ENCODE measurements at regions not wholly inside any gene's neighbourhood (a gene's known extent, or its start where the extent isn't known, plus 50 kb on each side); places are given as distances from the start of the nearest gene placed in this dataset.

DNA sequence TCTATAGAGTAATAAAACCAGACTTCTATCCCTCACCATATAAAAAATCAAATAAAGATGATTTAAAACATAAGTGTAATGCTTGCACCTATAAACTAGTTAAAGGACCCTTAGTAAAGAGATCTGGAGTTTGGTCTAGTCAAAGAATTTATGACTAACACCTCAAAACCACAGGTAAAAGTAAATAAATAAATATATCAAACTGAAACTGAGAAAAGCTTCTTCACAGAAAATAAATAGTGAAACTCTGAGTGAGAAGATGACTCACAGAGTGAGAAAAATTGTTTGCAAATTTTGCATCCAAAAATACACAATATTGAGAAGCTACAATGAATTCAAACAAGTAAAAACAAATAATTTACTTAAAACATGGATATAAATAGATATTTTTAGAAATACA lies 387.8 kb downstream of the KDM5D start:
- no peak for DNase-seq (ENCODE audit: insufficient read length, low spot score)
- no peak for FAIRE-seq
- no peak for TF ChIP-seq POLR2A (IDR thresholded peaks at IDR 0.05; ENCODE audit: low read depth, low read length)

GRCh38 chrY:19354857-19355173 lies 389.7 kb downstream of the KDM5D start:
- DNase-seq (ENCODE audit: insufficient read length, low spot score) (no peak), FAIRE-seq (no peak)
- TF ChIP-seq POLR2A (IDR thresholded peaks at IDR 0.05; ENCODE audit: low read depth, low read length) = no peak

- peak; percentile 3 for DNase-seq (ENCODE audit: insufficient read length, low spot score)
- no peak for FAIRE-seq
- no peak for TF ChIP-seq POLR2A (IDR thresholded peaks at IDR 0.05; ENCODE audit: low read depth, low read length)
Measured at GRCh38 chrY:19354061-19354856, 390.3 kb downstream of the KDM5D start.

GRCh38 chrY:19351616-19352015 lies 392.9 kb downstream of the KDM5D start:
- no peak for DNase-seq (ENCODE audit: insufficient read length, low spot score)
- no peak for TF ChIP-seq POLR2A (IDR thresholded peaks at IDR 0.05; ENCODE audit: low read depth, low read length)
- FAIRE-seq = no peak

DNA sequence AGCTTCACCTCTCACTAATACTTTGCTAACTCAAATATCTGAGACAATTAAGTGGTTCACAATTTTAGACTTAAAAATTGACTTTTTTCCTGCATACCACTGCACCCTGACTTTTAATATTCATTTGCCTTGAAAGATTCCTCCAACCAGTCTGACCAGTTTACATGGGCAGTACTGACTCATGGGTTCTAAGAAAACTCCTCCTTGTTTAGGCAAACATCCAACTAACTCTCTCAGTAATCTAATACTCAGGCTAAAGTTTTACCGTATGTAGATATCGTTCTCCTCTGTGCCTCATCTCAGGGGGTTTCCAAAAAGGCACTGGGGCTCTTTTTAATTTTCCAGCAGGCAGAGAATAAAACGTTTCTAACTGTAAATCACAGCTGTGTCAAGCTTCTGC lies 422.8 kb downstream of the KDM5D start:
- DNase-seq (ENCODE audit: insufficient read length, low spot score) = no peak

GRCh38 chrY:19319135-19319534 lies 425.4 kb downstream of the KDM5D start:
- FAIRE-seq (no peak), DNase-seq (ENCODE audit: insufficient read length, low spot score) (no peak)
- TF ChIP-seq POLR2A (IDR thresholded peaks at IDR 0.05; ENCODE audit: low read depth, low read length) = no peak

More for the DNA sequence above, 422.8 kb downstream of the KDM5D start:
- no peak for TF ChIP-seq POLR2A (IDR thresholded peaks at IDR 0.05; ENCODE audit: low read depth, low read length)
- no peak for FAIRE-seq

- no peak for DNase-seq (ENCODE audit: insufficient read length, low spot score)
- no peak for TF ChIP-seq POLR2A (IDR thresholded peaks at IDR 0.05; ENCODE audit: low read depth, low read length)
- FAIRE-seq = no peak
Measured at GRCh38 chrY:19317271-19317987, 427.1 kb downstream of the KDM5D start.

DNA sequence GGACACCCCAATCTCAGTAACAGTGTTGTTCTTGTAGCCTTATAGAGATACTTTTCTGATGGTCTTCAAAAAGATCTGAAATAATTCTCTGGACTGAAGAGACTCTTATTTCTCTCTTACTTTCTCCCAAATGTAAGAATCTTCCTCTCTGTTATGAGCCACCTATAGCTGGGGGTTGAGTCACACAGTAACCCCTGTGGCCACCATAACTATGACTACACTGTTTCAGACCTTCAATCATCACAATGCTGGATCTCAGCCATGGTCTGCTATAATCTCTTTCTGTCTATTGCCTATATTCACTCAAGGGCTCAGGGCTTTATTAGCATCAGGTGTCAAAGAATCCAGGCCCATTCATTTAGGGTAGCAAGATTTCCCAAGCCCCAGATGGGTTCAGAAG lies 436.9 kb downstream of the KDM5D start:
- TF ChIP-seq POLR2A (IDR thresholded peaks at IDR 0.05; ENCODE audit: low read depth, low read length) = no peak
- FAIRE-seq (no peak), DNase-seq (ENCODE audit: insufficient read length, low spot score) (no peak)

DNA sequence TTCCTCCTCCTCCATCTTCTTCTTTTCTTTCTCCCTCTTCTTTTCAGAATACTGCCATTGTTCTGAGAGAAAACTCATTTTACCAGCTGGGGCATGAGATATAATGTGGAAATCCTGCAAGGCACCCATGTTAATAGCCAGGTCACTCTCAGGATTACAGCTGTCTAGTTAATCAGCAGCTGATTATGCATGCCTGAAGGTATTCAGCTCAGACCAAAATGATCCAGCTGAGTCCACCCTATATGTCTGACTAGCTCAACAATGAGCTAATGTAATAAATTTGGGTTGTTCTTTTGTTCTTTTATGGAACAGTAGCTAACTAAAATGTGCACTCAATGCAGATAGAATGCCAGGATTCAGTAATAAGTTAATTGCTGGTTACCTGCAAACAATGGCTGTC lies 441.4 kb downstream of the KDM5D start:
- no peak for DNase-seq (ENCODE audit: insufficient read length, low spot score)
- FAIRE-seq = no peak
- no peak for TF ChIP-seq POLR2A (IDR thresholded peaks at IDR 0.05; ENCODE audit: low read depth, low read length)

DNA sequence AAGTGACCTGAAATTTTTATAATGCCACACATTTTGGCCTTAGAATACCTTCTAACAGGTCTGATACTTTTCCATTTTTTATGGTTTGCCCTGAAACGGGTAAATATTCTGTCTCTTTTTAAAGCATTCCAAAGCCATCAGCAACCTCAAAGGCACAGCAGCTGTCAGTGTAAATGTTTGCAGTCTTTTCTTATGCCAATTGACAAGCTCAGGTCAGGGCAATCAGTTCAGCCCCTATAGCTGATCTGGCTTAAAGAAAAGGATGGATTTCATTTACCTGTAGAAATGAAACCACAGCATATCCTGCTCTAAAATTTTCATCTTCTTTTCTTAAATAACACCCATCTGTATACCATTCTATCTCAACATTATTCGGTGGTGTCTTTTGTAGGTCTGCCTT lies 453.6 kb downstream of the KDM5D start:
- no peak for TF ChIP-seq POLR2A (IDR thresholded peaks at IDR 0.05; ENCODE audit: low read depth, low read length)
- FAIRE-seq (no peak), DNase-seq (ENCODE audit: insufficient read length, low spot score) (no peak)

DNA sequence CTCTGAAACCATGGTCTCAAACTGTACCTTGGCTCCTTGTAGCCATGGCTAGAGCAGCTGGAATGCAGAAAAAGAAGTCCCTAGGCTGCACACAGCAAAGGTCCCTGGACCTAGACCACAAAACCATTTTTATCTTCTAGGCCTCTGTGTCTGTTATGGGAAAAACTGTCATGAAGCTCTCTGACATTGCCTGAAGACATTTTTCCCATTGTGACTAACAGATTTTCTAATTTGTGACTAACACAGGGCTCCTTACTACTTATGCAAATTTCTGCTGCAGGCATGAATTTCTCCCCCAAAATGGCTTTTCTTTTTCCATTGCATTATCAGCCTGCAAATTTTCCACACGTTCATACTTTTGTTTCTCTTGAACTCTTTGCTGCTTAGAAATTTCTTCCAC lies 470.4 kb downstream of the KDM5D start:
- TF ChIP-seq POLR2A (IDR thresholded peaks at IDR 0.05; ENCODE audit: low read depth, low read length) = no peak
- FAIRE-seq = no peak
- DNase-seq (ENCODE audit: insufficient read length, low spot score) = no peak

DNA sequence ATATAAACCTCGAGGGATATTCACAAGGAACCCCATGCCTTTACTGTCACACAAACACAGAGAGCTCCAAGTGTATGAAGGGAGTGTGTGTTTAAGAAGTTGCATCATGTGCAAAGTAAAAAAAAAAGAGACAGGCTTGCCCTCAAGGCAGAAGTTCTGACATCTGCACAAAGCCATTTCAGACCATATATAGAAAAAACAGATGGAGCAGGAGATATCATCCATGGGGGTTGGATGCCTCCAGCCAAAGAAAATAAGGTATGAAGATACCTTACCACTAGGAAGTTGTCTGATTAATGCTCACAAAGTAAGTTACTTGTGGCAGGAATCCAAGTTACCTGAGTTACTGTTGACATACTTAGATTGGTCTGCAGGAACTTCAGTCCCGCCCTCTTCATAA lies 476.2 kb downstream of the KDM5D start:
- FAIRE-seq (no peak), DNase-seq (ENCODE audit: insufficient read length, low spot score) (no peak)
- no peak for TF ChIP-seq POLR2A (IDR thresholded peaks at IDR 0.05; ENCODE audit: low read depth, low read length)

DNA sequence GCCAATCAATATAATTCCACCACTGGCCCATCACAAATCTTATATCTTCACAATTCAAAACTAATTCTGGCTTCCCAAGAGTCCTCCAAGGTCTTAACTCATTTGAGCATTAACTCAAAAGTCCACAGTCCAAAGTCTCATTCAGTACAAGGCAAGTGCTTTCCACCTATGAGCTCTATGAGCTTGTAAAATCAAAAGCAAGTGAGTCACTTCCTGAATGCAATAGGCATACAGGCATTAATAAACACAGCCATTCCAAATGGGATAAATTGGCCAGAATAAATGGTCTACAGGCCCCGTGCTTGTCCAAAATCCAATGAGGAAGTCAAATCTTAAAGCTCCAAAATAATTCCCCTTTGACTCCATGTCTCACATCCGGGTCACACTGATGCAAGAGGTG lies 479.1 kb downstream of the KDM5D start:
- FAIRE-seq (no peak), DNase-seq (ENCODE audit: insufficient read length, low spot score) (no peak)
- no peak for TF ChIP-seq POLR2A (IDR thresholded peaks at IDR 0.05; ENCODE audit: low read depth, low read length)

- DNase-seq (ENCODE audit: insufficient read length, low spot score) (no peak), FAIRE-seq (no peak)
- no peak for TF ChIP-seq POLR2A (IDR thresholded peaks at IDR 0.05; ENCODE audit: low read depth, low read length)
Measured at GRCh38 chrY:19262310-19262709, 482.2 kb downstream of the KDM5D start.

Data from H54 (cell line).